IMR-90 (cell line): ENCODE measurements at regions not wholly inside any gene's neighbourhood (a gene's known extent, or its start where the extent isn't known, plus 50 kb on each side); places are given as distances from the start of the nearest gene placed in this dataset.

Experiments used
- ATAC-seq: fragments of 200-7000 bp; cut with Tn5 transposase; 2 replicates; pipeline ENCODE4 v1.9.1; 2020; ENCODE audit warnings: low read depth, mild to moderate bottlenecking, moderate library complexity
- BruUV-seq: library from RNA; stranded (reverse); fragments of 400-500 nt; replicated peaks from 2 replicates; lab custom pipeline; 2021; lab: Mats Ljungman, UMichigan
- CTCF ChIA-PET: fragments of 300-600 bp; formaldehyde crosslinking; extraction: SDS; loops from one replicate; lab custom pipeline; 2021; ENCODE audit warnings: antibody characterized with exemption; lab: Yijun Ruan, JAX
- POLR2A ChIA-PET: fragments of 300-600 bp; sonication (Branson Sonifier 250); formaldehyde crosslinking; loops from one replicate; lab custom pipeline; 2022; ENCODE audit warnings: antibody characterized with exemption; ENCODE audit not compliant: unreplicated experiment; lab: Charles Lee
- DNase-seq: peaks from one replicate; pipeline ENCODE4 v3.0.0; 2013
- H2AFZ ChIP-seq: replicated peaks from 2 replicates; pipeline ENCODE3; 2013; ENCODE audit warnings: low read length, mild to moderate bottlenecking; ENCODE audit not compliant: poor library complexity
- H2AK5ac ChIP-seq: 2 replicates; pipeline ENCODE4 v1.6.1; 2013; ENCODE audit warnings: low read depth, low read length, inconsistent platforms
- H2AK9ac ChIP-seq: replicated peaks from 2 replicates; pipeline ENCODE3; 2013; ENCODE audit warnings: mild to moderate bottlenecking, low read depth, low read length, moderate library complexity; ENCODE audit not compliant: poor library complexity
- H2BK120ac ChIP-seq: 2 replicates; pipeline ENCODE4 v1.6.1; 2013; ENCODE audit warnings: low read depth, low read length, inconsistent platforms
- H2BK15ac ChIP-seq: 3 replicates; pipeline ENCODE4 v1.6.1; 2013; ENCODE audit warnings: low read depth, low read length, inconsistent platforms
- H2BK20ac ChIP-seq: 2 replicates; pipeline ENCODE4 v1.6.1; 2013; ENCODE audit warnings: low read depth, mild to moderate bottlenecking, inconsistent platforms, low read length, moderate library complexity
- H2BK5ac ChIP-seq: 2 replicates; pipeline ENCODE4 v1.6.1; 2013; ENCODE audit warnings: mild to moderate bottlenecking, low read depth, low read length, inconsistent platforms; ENCODE audit not compliant: poor library complexity, severe bottlenecking
- H3K14ac ChIP-seq: replicated peaks from 2 replicates; pipeline ENCODE4 v1.6.1; 2013; ENCODE audit warnings: low read depth, low read length, inconsistent platforms
- H3K18ac ChIP-seq: 2 replicates; pipeline ENCODE4 v1.6.1; 2013; ENCODE audit warnings: low read depth, low read length, control low read depth
- H3K23ac ChIP-seq: 2 replicates; pipeline ENCODE4 v1.6.1; 2013; ENCODE audit warnings: low read depth, low read length, inconsistent platforms
- H3K27ac ChIP-seq: 2 replicates; pipeline ENCODE4 v1.5.1; 2013; ENCODE audit warnings: mild to moderate bottlenecking, control low read depth, low read length; ENCODE audit not compliant: insufficient read depth
- H3K27me3 ChIP-seq: 2 replicates; pipeline ENCODE4 v1.6.1; 2013; ENCODE audit warnings: low read length; ENCODE audit not compliant: control insufficient read depth, insufficient read depth
- H3K36me3 ChIP-seq: 2 replicates; pipeline ENCODE4 v1.6.1; 2013; ENCODE audit warnings: low read length, mixed read lengths; ENCODE audit not compliant: control insufficient read depth, insufficient read depth
- H3K4ac ChIP-seq: 2 replicates; pipeline ENCODE4 v1.6.1; 2013; ENCODE audit warnings: low read depth, low read length, inconsistent platforms
- H3K4me1 ChIP-seq: 2 replicates; pipeline ENCODE4 v1.6.1; 2013; ENCODE audit warnings: low read length, mixed read lengths; ENCODE audit not compliant: control insufficient read depth, insufficient read depth
- H3K4me2 ChIP-seq: 2 replicates; pipeline ENCODE4 v1.6.1; 2013; ENCODE audit warnings: low read depth, mild to moderate bottlenecking, control low read depth, low read length, moderate library complexity
- H3K4me3 ChIP-seq: 2 replicates; pipeline ENCODE4 v1.5.1; 2013; ENCODE audit warnings: low read depth, mild to moderate bottlenecking, control low read depth, low read length, moderate library complexity; ENCODE audit not compliant: insufficient read depth
- H3K56ac ChIP-seq: 2 replicates; pipeline ENCODE4 v1.6.1; 2013; ENCODE audit warnings: low read length, inconsistent platforms; ENCODE audit not compliant: insufficient read depth; ENCODE audit errors: extremely low read depth
- H3K79me1 ChIP-seq, 2 experiments: 2 replicates each; pipeline ENCODE4 v1.6.1; 2013; ENCODE audit warnings: low read length in 2 of 2, inconsistent platforms in 1 of 2, low read depth in 1 of 2
- H3K9ac ChIP-seq: 2 replicates; pipeline ENCODE4 v1.6.1; 2013; ENCODE audit warnings: low read depth, low read length, control low read depth
- H3K9me1 ChIP-seq: 2 replicates; pipeline ENCODE4 v1.6.1; 2013; ENCODE audit warnings: low read length, inconsistent platforms; ENCODE audit not compliant: insufficient read depth
- H3K9me3 ChIP-seq: 2 replicates; pipeline ENCODE4 v1.6.1; 2013; ENCODE audit warnings: low read length; ENCODE audit not compliant: control insufficient read depth, insufficient read depth
- H4K20me1 ChIP-seq: 2 replicates; pipeline ENCODE4 v1.6.1; 2013; ENCODE audit warnings: low read length, inconsistent platforms; ENCODE audit not compliant: insufficient read depth
- H4K5ac ChIP-seq: 2 replicates; pipeline ENCODE4 v1.6.1; 2013; ENCODE audit warnings: mild to moderate bottlenecking, low read depth, low read length, control low read depth
- H4K8ac ChIP-seq, 2 experiments: 2 replicates each; pipeline ENCODE4 v1.6.1; 2013; ENCODE audit warnings: low read depth in 2 of 2, low read length in 2 of 2, control low read depth in 1 of 2, inconsistent platforms in 1 of 2
- H4K91ac ChIP-seq: 2 replicates; pipeline ENCODE4 v1.6.1; 2013; ENCODE audit warnings: low read depth, low read length, inconsistent platforms; ENCODE audit not compliant: insufficient read depth
- BHLHE40 ChIP-seq: fragments of 150-350 bp; IDR thresholded peaks from 2 replicates; pipeline ENCODE4 v1.6.1; 2016; ENCODE audit warnings: mild to moderate bottlenecking, low read depth, low read length
- CEBPB ChIP-seq: IDR thresholded peaks from 2 replicates; pipeline ENCODE4 v1.6.1; 2012; ENCODE audit warnings: low read depth, low read length, improper control_type of control experiment
- CHD1 ChIP-seq: IDR thresholded peaks from 2 replicates; pipeline ENCODE4 v1.6.1; 2012; ENCODE audit warnings: low read depth, low read length, improper control_type of control experiment
- CTCF ChIP-seq: conservative IDR thresholded peaks from 2 replicates; pipeline ENCODE4 v1.5.1; 2012; ENCODE audit warnings: mild to moderate bottlenecking, low read depth, low read length, improper control_type of control experiment
- ELK1 ChIP-seq: fragments of 150-350 bp; IDR thresholded peaks from 2 replicates; pipeline ENCODE4 v1.6.1; 2016; ENCODE audit warnings: low read depth, mild to moderate bottlenecking, low read length, moderate library complexity, borderline replicate concordance
- FOS ChIP-seq: fragments of 150-350 bp; IDR thresholded peaks from 2 replicates; pipeline ENCODE4 v1.6.1; 2016; ENCODE audit warnings: low read depth, low read length
- MAFK ChIP-seq: IDR thresholded peaks from 2 replicates; pipeline ENCODE4 v1.6.1; 2012; ENCODE audit warnings: low read depth, low read length, improper control_type of control experiment
- MAZ ChIP-seq: IDR thresholded peaks from 2 replicates; pipeline ENCODE4 v1.6.1; 2012; ENCODE audit warnings: low read depth, mild to moderate bottlenecking, low read length, improper control_type of control experiment, moderate library complexity, borderline replicate concordance
- MXI1 ChIP-seq: IDR thresholded peaks from 2 replicates; pipeline ENCODE4 v1.6.1; 2012; ENCODE audit warnings: low read depth, mild to moderate bottlenecking, low read length, moderate library complexity, borderline replicate concordance
- NFE2L2 ChIP-seq: fragments of 150-350 bp; IDR thresholded peaks from 2 replicates; pipeline ENCODE4 v1.6.1; 2016; ENCODE audit warnings: low read depth, mild to moderate bottlenecking, low read length
- POLR2A ChIP-seq: IDR thresholded peaks from 2 replicates; pipeline ENCODE4 v1.6.1; 2012; ENCODE audit warnings: mild to moderate bottlenecking, low read depth, low read length
- RAD21 ChIP-seq: IDR thresholded peaks from 2 replicates; pipeline ENCODE4 v1.6.1; 2012; ENCODE audit warnings: low read length, improper control_type of control experiment
- RCOR1 ChIP-seq: IDR thresholded peaks from 2 replicates; pipeline ENCODE4 v1.6.1; 2012; ENCODE audit warnings: mild to moderate bottlenecking, low read length, improper control_type of control experiment; ENCODE audit not compliant: insufficient replicate concordance
- RFX5 ChIP-seq: IDR thresholded peaks from 2 replicates; pipeline ENCODE4 v1.8.0; 2012; ENCODE audit warnings: low read depth, mild to moderate bottlenecking, low read length, moderate library complexity
- SMC3 ChIP-seq: fragments of 150-350 bp; IDR thresholded peaks from 2 replicates; pipeline ENCODE4 v1.6.1; 2016; ENCODE audit warnings: low read depth, mild to moderate bottlenecking, antibody characterized with exemption, low read length, moderate library complexity
- USF2 ChIP-seq: fragments of 150-350 bp; IDR thresholded peaks from 2 replicates; pipeline ENCODE4 v1.6.1; 2017; ENCODE audit warnings: mild to moderate bottlenecking, antibody characterized with exemption, low read length, low read depth
- WGBS, 2 experiments: methylation state at CpG; one replicate each; pipeline versions ENCODE4 v1.1.5 to v1.1.7; 2013; ENCODE audit warnings: missing lambda C conversion rate in 2 of 2; ENCODE audit not compliant: insufficient read length in 1 of 2; ENCODE audit errors: extremely low coverage in 2 of 2; 5-methylcytosine and 5-hydroxymethylcytosine counted together
- dilution Hi-C: fragments of 300-500 bp; cut with HindIII; formaldehyde crosslinking; loops from one replicate; pipeline ENCODE4 v1.14.3; 2018; ENCODE audit warnings: low sequenced_read_pairs; ENCODE audit not compliant: unreplicated experiment
- in situ Hi-C: fragments of 300-500 bp; cut with MboI; formaldehyde crosslinking; loops from 3 replicates; pipeline ENCODE4 v1.14.3; 2019; ENCODE audit warnings: low sequenced_read_pairs, inconsistent platforms, mixed read lengths
- intact Hi-C: fragments of 100-400 bp; cut with micrococcal nuclease; formaldehyde crosslinking; loops from 2 replicates; pipeline ENCODE4 v1.10.0; 2022

GRCh38 chr14:94867209-94867608, 97.3 kb upstream of the GSC start:
- H2BK15ac ChIP-seq, result no peak overlapping the region
- H3K14ac ChIP-seq, result no peak overlapping the region
- no peak overlapping the region for H3K27ac ChIP-seq
- H4K20me1 ChIP-seq, result no peaks in the 10 kb centered on the region
- no peak overlapping the region for H3K23ac ChIP-seq
- no peaks in the 10 kb centered on the region for H3K4me1 ChIP-seq
- no peak overlapping the region for H2AK9ac ChIP-seq
- no peak overlapping the region for H2AFZ ChIP-seq
- WGBS, 2 experiments, result 83% methylated on average over 2 of the region's 6 CpGs; no CpG with 5 or more reads in 1 of the 2 experiments
- no peak overlapping the region for H2BK20ac ChIP-seq
- no peak overlapping the region for H4K8ac ChIP-seq
- no peaks in the 10 kb centered on the region for H3K79me1 ChIP-seq
- in situ Hi-C loops, result no loop called here
- ATAC-seq (no peak), DNase-seq (no peak)
- POLR2A ChIA-PET, result no interaction called here
- H4K91ac ChIP-seq, result no peak overlapping the region
- H4K5ac ChIP-seq, result no peak overlapping the region
- no peak overlapping the region for H3K9ac ChIP-seq
- no peak overlapping the region for H2BK5ac ChIP-seq
- BruUV-seq, result no TSS peak
- no peaks in the 10 kb centered on the region for H3K36me3 ChIP-seq
- H3K18ac ChIP-seq, result no peak overlapping the region
- intact Hi-C loops, result no loop called here
- H2BK120ac ChIP-seq, result no peak overlapping the region
- H3K4ac ChIP-seq, result no peak overlapping the region
- H3K4me2 ChIP-seq, result no peak overlapping the region
- no peak overlapping the region for H3K4me3 ChIP-seq
- no peak overlapping the region for H3K56ac ChIP-seq
- dilution Hi-C loops, result no loop called here
- CTCF ChIA-PET, result no interaction called here
- H3K9me1 ChIP-seq, result no peaks in the 10 kb centered on the region
- peaks cover 3% of the 10 kb centered on the region; the same call in 1 of the 2 replicates for H3K9me3 ChIP-seq
- no peak overlapping the region for H2AK5ac ChIP-seq
- no peaks in the 10 kb centered on the region for H3K27me3 ChIP-seq
- TF ChIP-seq RFX5 (no peak), CTCF (no peak), POLR2A (no peak), BHLHE40 (no peak), CHD1 (no peak), USF2 (no peak), MXI1 (no peak), NFE2L2 (no peak), MAFK (no peak), ELK1 (no peak), SMC3 (no peak), CEBPB (no peak), RCOR1 (no peak), MAZ (no peak), RAD21 (no peak), FOS (no peak)
